Karpas-422 (cell line): ENCODE measurements at regions not wholly inside any gene's neighbourhood (a gene's known extent, or its start where the extent isn't known, plus 50 kb on each side); places are given as distances from the start of the nearest gene placed in this dataset.
"Not testable (repeated sequence)": the region's sequence is repeated elsewhere in the genome, so short reads cannot be mapped to it uniquely, and the experiment has no call there.

Experiments used
- DNase-seq: peaks from one replicate; pipeline ENCODE4 v3.0.0-alpha.2; 2015
- H2AFZ ChIP-seq: fragments of 200-600 bp; sonication (generic); 2 replicates; pipeline ENCODE4 v1.6.1; 2014; ENCODE audit warnings: antibody characterized with exemption, low read length, mixed read lengths
- H3K27ac ChIP-seq: fragments of 200-600 bp; sonication (generic); 2 replicates; pipeline ENCODE4 v1.5.1; 2014; ENCODE audit warnings: mild to moderate bottlenecking, low read length, moderate library complexity
- H3K27me3 ChIP-seq: fragments of 200-600 bp; sonication (generic); 2 replicates; pipeline ENCODE4 v1.6.1; 2014; ENCODE audit warnings: low read length, mixed read lengths
- H3K36me3 ChIP-seq: fragments of 200-600 bp; sonication (generic); 2 replicates; pipeline ENCODE4 v1.6.1; 2014; ENCODE audit warnings: low read length, mixed read lengths; ENCODE audit not compliant: insufficient read depth
- H3K4me1 ChIP-seq: fragments of 200-600 bp; sonication (generic); 2 replicates; pipeline ENCODE4 v1.6.1; 2014; ENCODE audit warnings: mild to moderate bottlenecking, low read length, mixed read lengths
- H3K4me2 ChIP-seq: fragments of 200-600 bp; sonication (generic); 2 replicates; pipeline ENCODE4 v1.6.1; 2014; ENCODE audit warnings: low read length, low read depth, mild to moderate bottlenecking; ENCODE audit not compliant: poor library complexity, severe bottlenecking
- H3K4me3 ChIP-seq: fragments of 200-600 bp; sonication (generic); 2 replicates; pipeline ENCODE4 v1.5.1; 2014; ENCODE audit warnings: mild to moderate bottlenecking, antibody characterized with exemption, low read length, mixed read lengths
- H3K79me2 ChIP-seq: fragments of 200-600 bp; sonication (generic); 2 replicates; pipeline ENCODE4 v1.6.1; 2014; ENCODE audit warnings: mild to moderate bottlenecking, low read length, mixed read lengths
- H3K9ac ChIP-seq: fragments of 200-600 bp; sonication (generic); 2 replicates; pipeline ENCODE4 v1.6.0; 2014; ENCODE audit warnings: low read length
- H3K9me2 ChIP-seq: fragments of 200-600 bp; sonication (generic), shearing (Covaris generic); replicated peaks from 2 replicates; pipeline ENCODE4 v1.6.0; 2014; ENCODE audit warnings: mild to moderate bottlenecking, low read length, moderate library complexity; ENCODE audit not compliant: insufficient read depth
- H3K9me3 ChIP-seq: fragments of 300-700, 200-600 bp; sonication (generic); 2 replicates; pipeline ENCODE4 v1.6.1; 2014; ENCODE audit warnings: low read length, mixed read lengths
- H4K20me1 ChIP-seq: fragments of 200-600 bp; sonication (generic); 2 replicates; pipeline ENCODE4 v1.6.1; 2014; ENCODE audit warnings: mild to moderate bottlenecking, antibody characterized with exemption, low read length, low read depth; ENCODE audit not compliant: insufficient read depth

DNA sequence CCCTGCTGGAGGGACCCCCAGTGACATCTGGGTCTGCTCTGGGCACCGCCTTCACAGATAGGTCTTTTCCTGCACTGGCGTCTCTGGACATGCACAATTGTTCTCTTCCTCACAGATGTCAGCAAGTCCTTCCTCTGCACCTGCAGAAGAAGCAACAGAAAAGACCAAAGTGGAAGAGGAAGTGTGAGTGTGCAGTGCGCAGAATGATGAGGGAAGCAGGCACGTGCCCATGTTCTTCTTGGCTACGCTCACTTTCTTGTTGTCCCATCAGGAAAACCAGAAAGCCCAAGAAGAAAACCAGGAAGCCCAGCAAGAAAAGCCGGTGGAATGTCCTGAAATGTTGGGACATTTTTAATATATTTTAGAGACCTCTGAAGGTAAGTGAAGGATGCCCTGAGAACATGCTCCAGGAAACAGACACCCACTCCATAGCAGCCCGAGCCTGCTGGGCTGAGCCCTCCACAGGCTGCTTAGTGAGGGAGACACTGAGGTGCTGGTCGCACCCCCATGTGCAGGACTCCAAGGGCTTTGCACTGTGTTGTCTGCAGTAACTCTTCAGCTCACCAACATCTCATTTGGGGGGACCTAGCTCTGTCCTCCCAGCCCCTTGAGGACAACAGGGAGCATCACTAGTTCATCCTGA lies 50.8 kb upstream of the PROP1 start:
- Histone ChIP-seq H3K4me3 (peak overlapping the region; percentile 57; the same call in 1 of the 2 replicates), H3K4me2 (peak overlapping the region; percentile 60), H3K9ac (peak overlapping the region; percentile 68)
- not testable (repeated sequence) for H3K27me3 ChIP-seq, H3K79me2 ChIP-seq, DNase-seq, H2AFZ ChIP-seq, H3K4me1 ChIP-seq, H3K27ac ChIP-seq, H3K36me3 ChIP-seq, H4K20me1 ChIP-seq, H3K9me3 ChIP-seq, H3K9me2 ChIP-seq

DNA sequence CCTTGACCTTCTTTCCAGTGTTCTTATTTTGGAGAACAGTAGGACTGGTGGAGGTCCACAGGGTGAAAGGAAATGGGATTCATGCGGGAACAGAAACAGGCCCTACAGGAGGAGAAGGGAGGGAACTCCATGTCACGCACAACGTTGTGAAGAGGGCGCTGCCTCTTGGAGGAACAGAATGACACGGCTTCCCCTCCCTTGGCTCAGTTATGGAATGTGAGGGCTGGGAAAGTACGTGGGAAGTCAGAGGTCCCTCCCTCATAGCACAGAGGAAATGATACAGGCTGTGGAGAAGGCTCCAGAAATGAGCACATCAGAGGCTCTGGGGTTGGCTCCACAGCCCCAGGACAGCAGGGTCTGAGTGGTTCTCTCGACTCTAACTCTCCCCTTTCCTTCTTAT lies 49.9 kb upstream of the PROP1 start:
- H4K20me1 ChIP-seq, H3K9me3 ChIP-seq, H3K27ac ChIP-seq, H3K4me3 ChIP-seq, H3K4me2 ChIP-seq, H2AFZ ChIP-seq, H3K4me1 ChIP-seq, H3K36me3 ChIP-seq, H3K79me2 ChIP-seq, H3K27me3 ChIP-seq, H3K9me2 ChIP-seq, DNase-seq, H3K9ac ChIP-seq: not testable (repeated sequence)
